ENCODE measurements at regions not wholly inside any gene's neighbourhood (a gene's known extent, or its start where the extent isn't known, plus 50 kb on each side); places are given as distances from the start of the nearest gene placed in this dataset.

- H3K27ac ChIP-seq (ENCODE audit: low read depth in 1 of 2, low read length in 1 of 2): no peak overlapping the region
- H3K9me3 ChIP-seq (ENCODE audit: control insufficient read depth in 2 of 2, insufficient read depth in 1 of 2, low read length in 1 of 2): no peaks in the 10 kb centered on the region
- no peak overlapping the region for H3K4me3 ChIP-seq (ENCODE audit: low read length in 2 of 2)
- no peak for DNase-seq (ENCODE audit: low read depth in 6 of 9, low spot score in 9 of 9)
- WGBS: 77% methylated on average over 3 of the region's 3 CpGs
- H3K4me1 ChIP-seq (ENCODE audit: control insufficient read depth in 2 of 2, insufficient read depth in 2 of 2, low read length in 2 of 2): no peaks in the 10 kb centered on the region
- H3K27me3 ChIP-seq (ENCODE audit: control insufficient read depth in 2 of 2, insufficient read depth in 1 of 2, low read length in 1 of 2): no peaks in the 10 kb centered on the region
- H3K36me3 ChIP-seq (ENCODE audit: control insufficient read depth in 2 of 2, insufficient read depth in 2 of 2, low read length in 1 of 2): no peaks in the 10 kb centered on the region
These were observed 119.3 kb downstream of the NMUR2 start for GRCh38 chr5:152285764-152286163.

- DNase-seq (ENCODE audit: low read depth in 6 of 9, low spot score in 9 of 9): no peak
- H3K4me3 ChIP-seq (ENCODE audit: low read length in 2 of 2): no peak overlapping the region
- H3K4me1 ChIP-seq (ENCODE audit: control insufficient read depth in 2 of 2, insufficient read depth in 2 of 2, low read length in 2 of 2): no peaks in the 10 kb centered on the region
- no peaks in the 10 kb centered on the region for H3K27me3 ChIP-seq (ENCODE audit: control insufficient read depth in 2 of 2, insufficient read depth in 1 of 2, low read length in 1 of 2)
- H3K9me3 ChIP-seq (ENCODE audit: control insufficient read depth in 2 of 2, insufficient read depth in 1 of 2, low read length in 1 of 2): no peaks in the 10 kb centered on the region
- WGBS: 87% methylated on average over 1 of the region's 1 CpG
- H3K36me3 ChIP-seq (ENCODE audit: control insufficient read depth in 2 of 2, insufficient read depth in 2 of 2, low read length in 1 of 2): no peaks in the 10 kb centered on the region
- no peak overlapping the region for H3K27ac ChIP-seq (ENCODE audit: low read depth in 1 of 2, low read length in 1 of 2)
These were observed 122.7 kb downstream of the NMUR2 start for GRCh38 chr5:152282331-152282730.

GRCh38 chr5:152277936-152278335 is 127.1 kb downstream of the NMUR2 start:
- Histone ChIP-seq H3K27me3 (ENCODE audit: control insufficient read depth in 2 of 2, insufficient read depth in 1 of 2, low read length in 1 of 2) (no peaks in the 10 kb centered on the region), H3K4me1 (ENCODE audit: control insufficient read depth in 2 of 2, insufficient read depth in 2 of 2, low read length in 2 of 2) (no peaks in the 10 kb centered on the region), H3K4me3 (ENCODE audit: low read length in 2 of 2) (no peak overlapping the region), H3K27ac (ENCODE audit: low read depth in 1 of 2, low read length in 1 of 2) (no peak overlapping the region), H3K36me3 (ENCODE audit: control insufficient read depth in 2 of 2, insufficient read depth in 2 of 2, low read length in 1 of 2) (no peaks in the 10 kb centered on the region), H3K9me3 (ENCODE audit: control insufficient read depth in 2 of 2, insufficient read depth in 1 of 2, low read length in 1 of 2) (no peaks in the 10 kb centered on the region)
- WGBS: 97% methylated on average over 2 of the region's 2 CpGs
- no peak for DNase-seq (ENCODE audit: low read depth in 6 of 9, low spot score in 9 of 9)

GRCh38 chr5:152274224-152274623 is 130.9 kb downstream of the NMUR2 start:
- DNase-seq (ENCODE audit: low read depth in 6 of 9, low spot score in 9 of 9): no peak
- Histone ChIP-seq H3K4me1 (ENCODE audit: control insufficient read depth in 2 of 2, insufficient read depth in 2 of 2, low read length in 2 of 2) (no peaks in the 10 kb centered on the region), H3K27me3 (ENCODE audit: control insufficient read depth in 2 of 2, insufficient read depth in 1 of 2, low read length in 1 of 2) (no peaks in the 10 kb centered on the region), H3K9me3 (ENCODE audit: control insufficient read depth in 2 of 2, insufficient read depth in 1 of 2, low read length in 1 of 2) (no peaks in the 10 kb centered on the region), H3K36me3 (ENCODE audit: control insufficient read depth in 2 of 2, insufficient read depth in 2 of 2, low read length in 1 of 2) (no peaks in the 10 kb centered on the region), H3K27ac (ENCODE audit: low read depth in 1 of 2, low read length in 1 of 2) (no peak overlapping the region), H3K4me3 (ENCODE audit: low read length in 2 of 2) (no peak overlapping the region)
- 74% methylated on average over 2 of the region's 2 CpGs for WGBS

- Histone ChIP-seq H3K4me1 (ENCODE audit: control insufficient read depth in 2 of 2, insufficient read depth in 2 of 2, low read length in 2 of 2) (no peaks in the 10 kb centered on the region), H3K36me3 (ENCODE audit: control insufficient read depth in 2 of 2, insufficient read depth in 2 of 2, low read length in 1 of 2) (no peaks in the 10 kb centered on the region), H3K27me3 (ENCODE audit: control insufficient read depth in 2 of 2, insufficient read depth in 1 of 2, low read length in 1 of 2) (no peaks in the 10 kb centered on the region), H3K27ac (ENCODE audit: low read depth in 1 of 2, low read length in 1 of 2) (no peak overlapping the region), H3K4me3 (ENCODE audit: low read length in 2 of 2) (no peak overlapping the region), H3K9me3 (ENCODE audit: control insufficient read depth in 2 of 2, insufficient read depth in 1 of 2, low read length in 1 of 2) (no peaks in the 10 kb centered on the region)
- DNase-seq (ENCODE audit: low read depth in 6 of 9, low spot score in 9 of 9): no peak
- 55% methylated on average over 5 of the region's 5 CpGs for WGBS
These were observed 133.7 kb downstream of the NMUR2 start for GRCh38 chr5:152271420-152271819.

GRCh38 chr5:152270096-152270495 is 135.0 kb downstream of the NMUR2 start:
- Histone ChIP-seq H3K4me1 (ENCODE audit: control insufficient read depth in 2 of 2, insufficient read depth in 2 of 2, low read length in 2 of 2) (no peaks in the 10 kb centered on the region), H3K27ac (ENCODE audit: low read depth in 1 of 2, low read length in 1 of 2) (no peak overlapping the region), H3K9me3 (ENCODE audit: control insufficient read depth in 2 of 2, insufficient read depth in 1 of 2, low read length in 1 of 2) (no peaks in the 10 kb centered on the region), H3K27me3 (ENCODE audit: control insufficient read depth in 2 of 2, insufficient read depth in 1 of 2, low read length in 1 of 2) (no peaks in the 10 kb centered on the region), H3K4me3 (ENCODE audit: low read length in 2 of 2) (no peak overlapping the region), H3K36me3 (ENCODE audit: control insufficient read depth in 2 of 2, insufficient read depth in 2 of 2, low read length in 1 of 2) (no peaks in the 10 kb centered on the region)
- 82% methylated on average over 2 of the region's 2 CpGs for whole genome bisulfite sequencing
- DNase-seq (ENCODE audit: low read depth in 6 of 9, low spot score in 9 of 9): no peak

- no peaks in the 10 kb centered on the region for H3K9me3 ChIP-seq (ENCODE audit: control insufficient read depth in 2 of 2, insufficient read depth in 1 of 2, low read length in 1 of 2)
- H3K4me3 ChIP-seq (ENCODE audit: low read length in 2 of 2): no peak overlapping the region
- WGBS: 79% methylated on average over 1 of the region's 1 CpG
- H3K27ac ChIP-seq (ENCODE audit: low read depth in 1 of 2, low read length in 1 of 2): no peak overlapping the region
- H3K27me3 ChIP-seq (ENCODE audit: control insufficient read depth in 2 of 2, insufficient read depth in 1 of 2, low read length in 1 of 2): no peaks in the 10 kb centered on the region
- no peaks in the 10 kb centered on the region for H3K36me3 ChIP-seq (ENCODE audit: control insufficient read depth in 2 of 2, insufficient read depth in 2 of 2, low read length in 1 of 2)
- no peak for DNase-seq (ENCODE audit: low read depth in 6 of 9, low spot score in 9 of 9)
- H3K4me1 ChIP-seq (ENCODE audit: control insufficient read depth in 2 of 2, insufficient read depth in 2 of 2, low read length in 2 of 2): no peaks in the 10 kb centered on the region
These were observed 135.5 kb downstream of the NMUR2 start for GRCh38 chr5:152269533-152269932.

- no peaks in the 10 kb centered on the region for H3K27me3 ChIP-seq (ENCODE audit: control insufficient read depth in 2 of 2, insufficient read depth in 1 of 2, low read length in 1 of 2)
- no peak overlapping the region for H3K4me3 ChIP-seq (ENCODE audit: low read length in 2 of 2)
- H3K9me3 ChIP-seq (ENCODE audit: control insufficient read depth in 2 of 2, insufficient read depth in 1 of 2, low read length in 1 of 2): no peaks in the 10 kb centered on the region
- H3K36me3 ChIP-seq (ENCODE audit: control insufficient read depth in 2 of 2, insufficient read depth in 2 of 2, low read length in 1 of 2): no peaks in the 10 kb centered on the region
- DNase-seq (ENCODE audit: low read depth in 6 of 9, low spot score in 9 of 9): no peak
- H3K4me1 ChIP-seq (ENCODE audit: control insufficient read depth in 2 of 2, insufficient read depth in 2 of 2, low read length in 2 of 2): no peaks in the 10 kb centered on the region
- WGBS: 72% methylated on average over 5 of the region's 5 CpGs
- no peak overlapping the region for H3K27ac ChIP-seq (ENCODE audit: low read depth in 1 of 2, low read length in 1 of 2)
These were observed 140.3 kb downstream of the NMUR2 start for GRCh38 chr5:152264645-152265254.

GRCh38 chr5:152262667-152263066 is 142.4 kb downstream of the NMUR2 start:
- Histone ChIP-seq H3K4me3 (ENCODE audit: low read length in 2 of 2) (no peak overlapping the region), H3K27me3 (ENCODE audit: control insufficient read depth in 2 of 2, insufficient read depth in 1 of 2, low read length in 1 of 2) (no peaks in the 10 kb centered on the region), H3K36me3 (ENCODE audit: control insufficient read depth in 2 of 2, insufficient read depth in 2 of 2, low read length in 1 of 2) (no peaks in the 10 kb centered on the region), H3K4me1 (ENCODE audit: control insufficient read depth in 2 of 2, insufficient read depth in 2 of 2, low read length in 2 of 2) (no peaks in the 10 kb centered on the region), H3K27ac (ENCODE audit: low read depth in 1 of 2, low read length in 1 of 2) (no peak overlapping the region), H3K9me3 (ENCODE audit: control insufficient read depth in 2 of 2, insufficient read depth in 1 of 2, low read length in 1 of 2) (no peaks in the 10 kb centered on the region)
- 56% methylated on average over 4 of the region's 4 CpGs for WGBS
- no peak for DNase-seq (ENCODE audit: low read depth in 6 of 9, low spot score in 9 of 9)

GRCh38 chr5:152260940-152261339 is 144.1 kb downstream of the NMUR2 start:
- H3K27ac ChIP-seq (ENCODE audit: low read depth in 1 of 2, low read length in 1 of 2): no peak overlapping the region
- H3K4me1 ChIP-seq (ENCODE audit: control insufficient read depth in 2 of 2, insufficient read depth in 2 of 2, low read length in 2 of 2): no peaks in the 10 kb centered on the region
- H3K4me3 ChIP-seq (ENCODE audit: low read length in 2 of 2): no peak overlapping the region
- H3K9me3 ChIP-seq (ENCODE audit: control insufficient read depth in 2 of 2, insufficient read depth in 1 of 2, low read length in 1 of 2): no peaks in the 10 kb centered on the region
- no peaks in the 10 kb centered on the region for H3K27me3 ChIP-seq (ENCODE audit: control insufficient read depth in 2 of 2, insufficient read depth in 1 of 2, low read length in 1 of 2)
- H3K36me3 ChIP-seq (ENCODE audit: control insufficient read depth in 2 of 2, insufficient read depth in 2 of 2, low read length in 1 of 2): no peaks in the 10 kb centered on the region
- DNase-seq (ENCODE audit: low read depth in 6 of 9, low spot score in 9 of 9): no peak
- 95% methylated on average over 7 of the region's 7 CpGs for WGBS
